ENCODE measurements at regions not wholly inside any gene's neighbourhood (a gene's known extent, or its start where the extent isn't known, plus 50 kb on each side); places are given as distances from the start of the nearest gene placed in this dataset.

DNA sequence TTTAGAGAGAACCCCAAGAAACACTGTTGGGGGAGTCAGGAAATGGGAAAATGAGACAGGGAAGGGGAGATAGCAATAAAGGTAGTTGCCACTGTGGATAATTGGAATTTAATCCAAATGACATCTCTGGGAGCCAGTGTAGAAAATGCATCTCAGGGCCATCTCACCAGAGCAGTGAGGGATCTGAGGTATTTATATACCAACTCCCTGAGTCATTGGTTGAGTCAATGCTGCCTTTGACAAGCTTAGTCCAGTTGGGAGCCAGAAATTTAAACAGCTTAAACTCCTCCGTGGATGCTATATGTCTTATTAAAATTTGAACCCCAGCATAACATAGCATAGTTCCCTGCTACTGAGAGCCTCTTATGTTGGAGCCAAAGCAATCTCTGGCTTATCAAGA is 140.3 kb downstream of the SLC30A10 start:
- CTCF ChIA-PET, result no interaction called here
- no peak for FAIRE-seq

DNA sequence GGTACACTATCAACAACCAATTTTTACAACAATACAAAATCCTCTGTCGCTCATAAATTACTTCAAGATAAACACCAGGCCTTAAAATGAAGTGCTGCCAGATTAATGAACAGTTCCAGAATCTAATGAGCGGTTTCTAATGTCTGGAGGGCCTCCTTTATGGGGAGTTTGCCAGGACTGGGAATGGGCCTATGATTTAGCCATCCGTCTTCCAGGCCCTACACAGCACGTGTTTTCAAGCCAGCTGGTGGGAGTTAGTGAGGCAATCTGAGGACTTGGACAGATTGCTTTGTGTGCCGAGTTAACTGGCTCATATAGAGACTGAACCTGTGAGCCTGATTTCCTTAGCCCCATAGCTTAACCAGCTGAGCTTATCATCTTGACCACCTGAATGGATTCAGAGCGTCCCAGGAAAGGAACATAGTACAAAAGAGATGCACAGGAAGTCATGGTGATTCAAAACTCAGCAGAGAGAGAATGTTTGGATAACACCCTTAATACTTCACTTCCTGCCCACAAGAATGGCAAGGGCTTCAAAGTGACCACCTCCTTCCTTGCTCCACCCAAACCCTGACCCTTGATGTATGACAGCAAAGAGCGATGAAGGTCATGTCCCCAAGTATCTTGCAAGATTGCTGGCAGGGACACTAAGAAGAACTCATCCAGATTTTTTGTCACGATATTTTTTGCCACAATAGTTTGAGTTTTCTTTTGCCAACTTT is 143.5 kb downstream of the SLC30A10 start:
- no peak for FAIRE-seq
- DNase-seq (ENCODE audit: low read depth in 1 of 2, low spot score in 1 of 2), result no peak
- Histone ChIP-seq H3K4me1 (no peaks in the 10 kb centered on the region), H3K4me3 (no peak overlapping the region), H3K27ac (no peak overlapping the region), H3K9me3 (no peaks in the 10 kb centered on the region), H3K4me2 (no peak overlapping the region)
- TF ChIP-seq HOXB5 (CRISPR knock-in tag; IDR thresholded peaks at IDR 0.05) (no peak), ESRRA (IDR thresholded peaks at IDR 0.05; ENCODE audit: borderline replicate concordance, low read length) (no peak), HEYL (CRISPR knock-in tag; IDR thresholded peaks at IDR 0.05) (no peak), SREBF2 (IDR thresholded peaks at IDR 0.05) (no peak), MAZ (IDR thresholded peaks at IDR 0.05; ENCODE audit: borderline replicate concordance, low read depth, low read length) (no peak), ZSCAN20 (CRISPR knock-in tag; IDR thresholded peaks at IDR 0.05) (no peak), HOXA7 (CRISPR knock-in tag; IDR thresholded peaks at IDR 0.05) (no peak), HOXB13 (CRISPR knock-in tag; IDR thresholded peaks at IDR 0.05; ENCODE audit: low read depth) (no peak), POLR2A (IDR thresholded peaks at IDR 0.05; ENCODE audit: low read length) (no peak), CHD4 (IDR thresholded peaks at IDR 0.05; ENCODE audit: borderline replicate concordance) (no peak), EP300 (IDR thresholded peaks at IDR 0.05) (no peak), MYC (IDR thresholded peaks at IDR 0.05; ENCODE audit: borderline replicate concordance, low read length) (no peak)
- TF ChIP-seq, protein P1, sequence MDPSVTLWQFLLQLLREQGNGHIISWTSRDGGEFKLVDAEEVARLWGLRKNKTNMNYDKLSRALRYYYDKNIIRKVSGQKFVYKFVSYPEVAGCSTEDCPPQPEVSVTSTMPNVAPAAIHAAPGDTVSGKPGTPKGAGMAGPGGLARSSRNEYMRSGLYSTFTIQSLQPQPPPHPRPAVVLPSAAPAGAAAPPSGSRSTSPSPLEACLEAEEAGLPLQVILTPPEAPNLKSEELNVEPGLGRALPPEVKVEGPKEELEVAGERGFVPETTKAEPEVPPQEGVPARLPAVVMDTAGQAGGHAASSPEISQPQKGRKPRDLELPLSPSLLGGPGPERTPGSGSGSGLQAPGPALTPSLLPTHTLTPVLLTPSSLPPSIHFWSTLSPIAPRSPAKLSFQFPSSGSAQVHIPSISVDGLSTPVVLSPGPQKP (IDR thresholded peaks at IDR 0.05; ENCODE audit: low read depth, low read length), result no peak
- TF ChIP-seq, protein P2, sequence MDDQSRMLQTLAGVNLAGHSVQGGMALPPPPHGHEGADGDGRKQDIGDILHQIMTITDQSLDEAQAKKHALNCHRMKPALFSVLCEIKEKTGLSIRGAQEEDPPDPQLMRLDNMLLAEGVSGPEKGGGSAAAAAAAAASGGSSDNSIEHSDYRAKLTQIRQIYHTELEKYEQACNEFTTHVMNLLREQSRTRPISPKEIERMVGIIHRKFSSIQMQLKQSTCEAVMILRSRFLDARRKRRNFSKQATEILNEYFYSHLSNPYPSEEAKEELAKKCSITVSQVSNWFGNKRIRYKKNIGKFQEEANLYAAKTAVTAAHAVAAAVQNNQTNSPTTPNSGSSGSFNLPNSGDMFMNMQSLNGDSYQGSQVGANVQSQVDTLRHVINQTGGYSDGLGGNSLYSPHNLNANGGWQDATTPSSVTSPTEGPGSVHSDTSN (IDR thresholded peaks at IDR 0.05), result no peak
- TF ChIP-seq, protein P3, sequence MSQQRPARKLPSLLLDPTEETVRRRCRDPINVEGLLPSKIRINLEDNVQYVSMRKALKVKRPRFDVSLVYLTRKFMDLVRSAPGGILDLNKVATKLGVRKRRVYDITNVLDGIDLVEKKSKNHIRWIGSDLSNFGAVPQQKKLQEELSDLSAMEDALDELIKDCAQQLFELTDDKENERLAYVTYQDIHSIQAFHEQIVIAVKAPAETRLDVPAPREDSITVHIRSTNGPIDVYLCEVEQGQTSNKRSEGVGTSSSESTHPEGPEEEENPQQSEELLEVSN (IDR thresholded peaks at IDR 0.05; ENCODE audit: borderline replicate concordance, low read depth), result no peak
- TF ChIP-seq, protein P4, sequence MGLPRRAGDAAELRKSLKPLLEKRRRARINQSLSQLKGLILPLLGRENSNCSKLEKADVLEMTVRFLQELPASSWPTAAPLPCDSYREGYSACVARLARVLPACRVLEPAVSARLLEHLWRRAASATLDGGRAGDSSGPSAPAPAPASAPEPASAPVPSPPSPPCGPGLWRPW (IDR thresholded peaks at IDR 0.05), result no peak
- ChIA-PET POLR2A (no interaction called here), CTCF (interaction anchor here (0.7 kb wide), 1 partner anchor 28 kb away, joined by 3 read pairs; no protein-coding TSS in a partner anchor)
- WGBS (ENCODE audit: missing lambda C conversion rate), result 27% methylated on average over 8 of the region's 8 CpGs
- ATAC-seq, result no peak

More for the DNA sequence above, 140.3 kb downstream of the SLC30A10 start:
- H3K27ac ChIP-seq, result no peak overlapping the region
- H3K9me3 ChIP-seq, result no peaks in the 10 kb centered on the region
- H3K4me1 ChIP-seq, result no peaks in the 10 kb centered on the region
- no peak overlapping the region for H3K4me2 ChIP-seq
- 6% methylated on average over 1 of the region's 1 CpG for WGBS (ENCODE audit: missing lambda C conversion rate)
- POLR2A ChIA-PET, result no interaction called here
- TF ChIP-seq ZSCAN20 (CRISPR knock-in tag; IDR thresholded peaks at IDR 0.05) (no peak), HOXA7 (CRISPR knock-in tag; IDR thresholded peaks at IDR 0.05) (no peak), MAFK (IDR thresholded peaks at IDR 0.05; ENCODE audit: partially characterized antibody) (no peak), POLR2AphosphoS2 (conservative IDR thresholded peaks at IDR 0.05; ENCODE audit: low read length) (no peak), NPAS2 (CRISPR knock-in tag; IDR thresholded peaks at IDR 0.05; ENCODE audit: borderline replicate concordance) (no peak), ESRRA (IDR thresholded peaks at IDR 0.05; ENCODE audit: borderline replicate concordance, low read length) (no peak), CHD2 (IDR thresholded peaks at IDR 0.05; ENCODE audit: low read length, partially characterized antibody) (no peak), BHLHE40 (IDR thresholded peaks at IDR 0.05; ENCODE audit: low read depth, low read length) (no peak)
- TF ChIP-seq, protein P5, sequence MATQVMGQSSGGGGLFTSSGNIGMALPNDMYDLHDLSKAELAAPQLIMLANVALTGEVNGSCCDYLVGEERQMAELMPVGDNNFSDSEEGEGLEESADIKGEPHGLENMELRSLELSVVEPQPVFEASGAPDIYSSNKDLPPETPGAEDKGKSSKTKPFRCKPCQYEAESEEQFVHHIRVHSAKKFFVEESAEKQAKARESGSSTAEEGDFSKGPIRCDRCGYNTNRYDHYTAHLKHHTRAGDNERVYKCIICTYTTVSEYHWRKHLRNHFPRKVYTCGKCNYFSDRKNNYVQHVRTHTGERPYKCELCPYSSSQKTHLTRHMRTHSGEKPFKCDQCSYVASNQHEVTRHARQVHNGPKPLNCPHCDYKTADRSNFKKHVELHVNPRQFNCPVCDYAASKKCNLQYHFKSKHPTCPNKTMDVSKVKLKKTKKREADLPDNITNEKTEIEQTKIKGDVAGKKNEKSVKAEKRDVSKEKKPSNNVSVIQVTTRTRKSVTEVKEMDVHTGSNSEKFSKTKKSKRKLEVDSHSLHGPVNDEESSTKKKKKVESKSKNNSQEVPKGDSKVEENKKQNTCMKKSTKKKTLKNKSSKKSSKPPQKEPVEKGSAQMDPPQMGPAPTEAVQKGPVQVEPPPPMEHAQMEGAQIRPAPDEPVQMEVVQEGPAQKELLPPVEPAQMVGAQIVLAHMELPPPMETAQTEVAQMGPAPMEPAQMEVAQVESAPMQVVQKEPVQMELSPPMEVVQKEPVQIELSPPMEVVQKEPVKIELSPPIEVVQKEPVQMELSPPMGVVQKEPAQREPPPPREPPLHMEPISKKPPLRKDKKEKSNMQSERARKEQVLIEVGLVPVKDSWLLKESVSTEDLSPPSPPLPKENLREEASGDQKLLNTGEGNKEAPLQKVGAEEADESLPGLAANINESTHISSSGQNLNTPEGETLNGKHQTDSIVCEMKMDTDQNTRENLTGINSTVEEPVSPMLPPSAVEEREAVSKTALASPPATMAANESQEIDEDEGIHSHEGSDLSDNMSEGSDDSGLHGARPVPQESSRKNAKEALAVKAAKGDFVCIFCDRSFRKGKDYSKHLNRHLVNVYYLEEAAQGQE (IDR thresholded peaks at IDR 0.05), result no peak
- TF ChIP-seq, protein P1 (IDR thresholded peaks at IDR 0.05; ENCODE audit: low read depth, low read length), result no peak
- no peak overlapping the region for H3K4me3 ChIP-seq
- ATAC-seq (no peak), DNase-seq (ENCODE audit: low read depth in 1 of 2, low spot score in 1 of 2) (no peak)

Data from A549 (cell line).